Hematopoietic multipotent progenitor cell treated with erythropoietin and hydrocortisone succinate and interleukin-3 and kit ligand, for 4 days (in vitro differentiated cells): ENCODE measurements at regions not wholly inside any gene's neighbourhood (a gene's known extent, or its start where the extent isn't known, plus 50 kb on each side); places are given as distances from the start of the nearest gene placed in this dataset.
"Not testable (repeated sequence)": the region's sequence is repeated elsewhere in the genome, so short reads cannot be mapped to it uniquely, and the experiment has no call there.

Source experiments
- DNase-seq: peaks from one replicate; pipeline ENCODE4 v3.0.0-alpha.2; 2015

DNA sequence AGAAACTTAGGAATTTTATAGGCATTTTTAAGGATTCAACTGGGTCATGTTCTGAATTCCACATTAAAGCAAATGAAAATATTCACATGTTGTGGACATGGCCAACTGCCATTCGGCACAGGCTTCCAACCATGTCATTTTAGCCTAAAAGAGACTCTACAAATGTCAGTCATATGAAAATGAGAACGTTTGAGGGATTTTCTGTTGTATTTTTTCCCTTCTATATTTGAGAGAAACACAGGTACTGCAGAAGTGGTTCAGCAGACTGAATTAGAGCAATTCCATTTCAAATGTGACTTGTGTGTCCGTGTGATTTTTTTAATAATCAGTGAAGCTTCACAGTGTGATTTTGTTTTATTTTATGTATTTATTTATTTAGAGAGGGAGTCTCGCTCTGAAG lies 124.3 kb downstream of the TP53TG3F start:
- not testable (repeated sequence) for DNase-seq

DNA sequence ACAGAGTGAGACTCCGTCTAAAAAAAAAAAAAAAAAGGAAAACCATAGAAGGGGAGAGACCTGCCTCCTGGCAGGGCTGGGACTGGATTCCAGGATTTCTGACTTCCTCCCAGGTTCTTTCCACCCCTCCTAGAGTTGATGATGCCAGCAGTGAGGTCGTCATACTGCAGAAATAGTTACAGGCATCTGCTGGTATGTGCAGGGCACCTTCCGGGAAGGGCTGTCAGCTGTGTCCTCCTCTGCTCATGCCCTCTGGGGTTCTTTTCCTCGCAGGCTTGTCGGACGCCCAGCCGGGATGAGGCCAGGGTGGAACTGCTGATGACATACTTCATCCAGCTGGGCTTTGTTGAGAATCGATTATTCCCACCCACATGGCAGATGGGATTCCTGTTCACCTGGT lies 129.2 kb downstream of the TP53TG3F start:
- not testable (repeated sequence) for DNase-seq

DNA sequence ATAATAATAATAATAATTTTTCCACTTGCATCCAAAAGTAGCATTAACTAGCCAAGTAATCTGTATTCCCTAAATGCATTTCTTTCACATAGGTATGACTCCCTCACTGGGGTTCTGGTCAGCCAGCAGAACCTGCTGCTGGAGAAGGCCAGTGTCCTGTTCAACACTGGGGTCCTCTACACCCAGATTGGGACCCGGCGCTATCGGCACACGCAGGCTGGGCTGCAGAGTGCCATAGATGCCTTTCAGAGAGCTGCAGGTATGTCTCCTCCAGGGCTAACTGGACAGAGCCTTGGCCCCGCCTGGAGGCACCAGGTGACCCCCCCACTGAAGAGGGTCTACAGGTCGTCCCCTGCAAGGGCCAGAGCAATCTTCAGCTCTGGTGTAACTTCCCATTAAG lies 133.9 kb downstream of the TP53TG3F start:
- not testable (repeated sequence) for DNase-seq

DNA sequence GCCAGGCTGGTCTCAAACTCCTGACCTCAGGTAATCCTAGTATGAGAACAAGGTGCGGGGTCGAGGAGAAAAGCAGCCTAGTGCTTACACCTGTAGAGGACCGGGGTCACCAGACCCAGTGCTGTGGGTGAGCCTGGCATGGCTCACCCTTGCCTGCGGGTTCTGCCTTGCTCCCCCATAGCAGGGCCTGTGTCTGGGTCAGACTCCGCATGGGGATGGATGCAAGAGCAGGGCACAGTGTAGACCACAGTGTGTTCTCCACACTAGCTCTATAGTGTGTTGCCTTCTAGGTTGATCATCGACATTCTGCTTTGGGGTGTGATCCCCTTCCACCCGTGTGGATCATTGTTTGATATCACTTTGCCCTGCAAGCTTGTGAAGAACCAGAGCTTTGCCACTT lies 135.7 kb downstream of the TP53TG3F start:
- DNase-seq, result not testable (repeated sequence)

DNA sequence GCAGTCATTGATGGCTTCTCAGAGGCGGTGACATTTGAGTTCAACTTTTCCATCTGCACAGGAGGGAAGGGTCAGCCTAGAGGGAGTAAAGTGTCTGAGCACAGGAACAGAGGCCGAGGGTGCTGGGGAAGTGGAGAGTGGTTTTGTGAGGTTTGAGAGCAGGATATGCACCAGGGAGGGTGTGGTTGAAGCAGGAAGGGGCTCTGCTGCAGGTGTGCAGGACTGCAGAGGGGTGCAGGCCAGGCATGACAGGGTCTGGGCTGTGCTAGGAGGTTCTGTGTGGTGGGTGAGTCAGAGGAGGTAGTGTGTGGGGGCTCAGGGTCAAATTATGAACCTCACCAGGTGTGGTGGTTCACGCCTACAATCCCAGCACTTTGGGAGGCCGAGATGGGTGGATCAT lies 141.6 kb downstream of the TP53TG3F start:
- DNase-seq, result not testable (repeated sequence)

DNA sequence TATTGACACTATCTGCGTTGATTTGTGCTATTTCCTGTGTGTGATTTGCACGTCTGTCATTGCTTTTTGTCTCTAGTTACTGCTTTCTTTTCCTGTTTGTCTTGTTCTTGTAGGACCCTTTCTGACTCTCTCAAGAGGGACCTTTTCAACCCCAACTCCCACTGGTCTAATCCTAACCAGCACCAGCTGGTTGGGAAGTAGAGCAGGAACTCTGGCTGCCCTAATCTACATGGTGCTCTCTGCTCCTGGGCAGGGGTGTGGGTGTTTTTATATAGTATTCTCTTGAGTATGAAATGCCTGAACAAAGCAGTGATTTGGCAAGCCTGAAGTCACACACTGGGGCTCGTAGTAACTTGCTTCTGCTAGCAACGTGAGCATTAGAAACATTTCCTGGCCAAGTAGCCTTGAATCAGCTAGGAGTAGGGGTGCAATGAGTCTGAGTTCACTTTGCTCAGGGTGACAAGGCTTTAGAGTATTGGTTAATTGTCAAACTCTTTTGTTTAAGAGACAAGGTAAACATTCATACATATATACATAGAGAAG lies 164.2 kb downstream of the TP53TG3F start:
- not testable (repeated sequence) for DNase-seq

DNA sequence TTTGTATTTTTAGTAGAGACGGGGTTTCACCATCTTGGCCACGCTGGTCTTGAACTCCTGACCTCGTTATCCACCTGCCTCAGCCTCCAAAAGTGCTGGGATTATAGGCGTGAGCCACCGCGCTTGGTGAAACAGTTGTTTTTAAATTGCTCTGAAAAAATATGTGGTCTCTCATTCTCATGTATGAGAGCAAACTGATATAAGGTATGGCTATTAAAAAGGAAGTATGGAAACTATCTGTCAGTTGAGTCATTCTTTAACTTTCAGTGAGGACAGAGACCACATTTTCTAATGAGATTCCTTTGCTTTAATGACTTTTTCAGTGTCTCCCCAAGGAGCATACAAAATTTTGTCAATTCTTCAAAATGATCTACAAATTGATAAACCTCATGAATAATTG lies 169.5 kb downstream of the TP53TG3F start:
- not testable (repeated sequence) for DNase-seq

DNA sequence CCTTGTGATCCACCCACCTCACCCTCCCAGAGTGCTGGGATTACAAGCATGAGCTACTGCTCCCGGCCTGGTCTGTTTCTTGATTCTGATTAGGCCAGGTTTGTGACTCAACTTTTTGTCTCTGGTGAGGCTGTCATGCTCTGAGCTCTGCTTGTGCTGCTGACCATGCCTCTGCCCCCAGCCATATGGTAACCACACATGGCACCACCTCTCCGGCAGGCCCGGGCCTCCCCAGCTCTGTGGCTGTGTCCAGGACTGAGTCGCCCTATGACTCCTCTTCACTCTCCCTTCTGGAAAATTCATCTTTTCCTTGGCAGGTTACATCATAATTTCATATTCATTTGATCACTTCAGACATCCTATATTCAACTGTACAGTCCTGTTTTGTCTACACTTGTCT lies 172.3 kb downstream of the TP53TG3F start:
- not testable (repeated sequence) for DNase-seq

DNA sequence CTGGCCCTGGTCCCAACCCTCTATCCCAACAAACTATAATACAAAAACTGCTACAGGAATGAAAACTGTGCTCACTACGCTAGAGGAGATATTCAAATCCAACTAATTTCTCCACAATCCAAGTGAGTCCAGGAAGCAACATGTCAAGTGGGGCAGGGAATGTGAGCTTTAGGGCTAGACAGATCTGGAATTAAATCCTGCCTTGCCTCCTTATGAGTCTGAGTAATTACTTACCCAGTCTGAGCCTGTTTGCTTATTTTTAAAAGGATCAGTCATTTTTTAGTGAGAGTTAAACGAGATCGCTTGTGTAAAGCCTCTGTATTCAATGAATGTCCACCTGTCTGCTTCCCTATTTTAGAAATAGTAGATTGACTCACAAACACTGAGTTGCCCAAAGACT lies 174.6 kb downstream of the TP53TG3F start:
- DNase-seq, result not testable (repeated sequence)

DNA sequence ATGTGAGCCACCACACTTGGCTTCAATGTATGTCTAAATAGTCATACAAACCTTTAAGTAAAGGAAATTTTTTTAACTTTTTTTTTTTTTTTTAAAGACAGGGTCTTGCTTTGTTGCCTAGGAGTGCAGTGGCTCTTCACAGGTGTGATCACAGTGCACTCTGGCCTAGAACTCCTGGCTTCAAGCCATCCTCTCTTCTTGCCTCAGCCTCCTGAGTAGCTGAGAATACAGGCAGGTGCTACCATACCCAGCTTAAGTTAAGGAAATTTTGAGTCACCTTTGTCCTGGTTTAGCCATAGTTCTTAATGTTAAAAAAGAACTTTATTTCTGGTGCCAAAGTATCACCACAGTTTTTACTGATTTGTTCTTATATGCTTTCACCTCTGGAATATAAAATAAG lies 177.3 kb downstream of the TP53TG3F start:
- DNase-seq, result not testable (repeated sequence)

DNA sequence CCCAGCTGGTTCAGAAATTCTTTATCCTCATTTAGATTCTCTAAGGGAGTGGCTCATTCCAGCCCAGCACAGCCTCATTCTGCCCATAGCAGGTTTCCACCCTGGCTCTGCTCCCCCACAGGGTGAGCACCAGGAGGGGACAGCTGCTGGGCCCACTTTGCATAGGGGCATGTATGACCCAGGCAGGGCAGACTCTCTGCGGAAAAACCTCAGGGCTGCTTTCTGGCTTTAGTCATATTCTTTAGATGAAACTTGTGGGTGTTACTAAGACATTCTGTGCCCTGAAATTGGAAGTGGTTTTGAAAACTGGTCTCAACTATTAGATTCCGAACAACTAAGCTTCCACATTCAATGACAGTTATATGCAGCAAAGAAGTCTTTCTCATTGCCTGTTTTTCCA lies 183.9 kb downstream of the TP53TG3F start:
- not testable (repeated sequence) for DNase-seq

DNA sequence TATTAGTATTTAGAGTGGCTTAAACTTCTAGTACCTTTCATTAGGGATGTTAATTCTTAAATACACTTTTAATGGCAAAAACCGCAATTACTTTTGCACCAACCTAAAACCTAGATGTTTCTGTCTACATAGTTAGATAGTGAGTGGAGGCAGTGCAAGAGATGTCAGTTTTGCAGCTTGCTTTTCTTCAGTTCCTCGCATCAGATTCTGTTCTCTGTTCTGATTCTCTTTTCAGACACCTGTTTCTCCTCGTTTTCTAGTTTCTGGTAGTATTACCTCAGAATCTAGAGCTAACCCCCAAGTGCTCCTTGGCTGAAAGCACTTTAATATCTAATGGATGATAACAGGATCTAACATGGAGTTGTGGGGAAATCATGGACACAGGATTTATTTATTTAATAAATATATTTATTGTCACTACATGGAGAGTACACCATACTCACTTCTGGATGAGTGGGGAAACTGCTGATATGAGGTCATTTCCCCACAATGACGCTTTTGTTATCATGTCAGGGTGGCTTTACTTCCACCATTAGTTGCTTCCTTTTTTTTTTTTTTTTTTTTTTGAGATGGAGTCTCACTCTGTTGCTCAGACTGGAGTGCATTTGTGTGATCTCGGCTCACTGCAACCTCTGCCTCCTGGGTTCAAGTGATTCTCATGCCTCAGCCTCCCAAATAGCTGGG lies 184.4 kb downstream of the TP53TG3F start:
- not testable (repeated sequence) for DNase-seq

DNA sequence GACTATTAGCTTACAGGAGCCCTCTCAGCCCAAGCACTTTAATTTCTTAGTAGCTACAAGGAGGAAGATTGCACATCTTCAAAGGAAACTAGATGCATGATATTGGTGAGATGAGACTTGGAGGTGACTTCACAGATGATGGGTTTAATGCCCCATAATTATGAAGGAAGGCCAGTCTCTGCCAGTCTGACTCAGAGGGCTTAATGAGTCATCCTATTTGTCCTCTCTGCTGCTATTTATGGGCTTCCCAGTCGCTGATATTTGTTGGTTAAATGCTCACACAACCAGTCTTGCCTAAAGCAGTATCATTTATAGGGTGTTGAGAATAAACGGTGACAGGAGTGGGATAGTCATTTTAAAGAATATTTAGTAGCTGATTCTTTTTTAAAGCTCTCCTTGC lies 187.0 kb downstream of the TP53TG3F start:
- peak; percentile 0 for DNase-seq

DNA sequence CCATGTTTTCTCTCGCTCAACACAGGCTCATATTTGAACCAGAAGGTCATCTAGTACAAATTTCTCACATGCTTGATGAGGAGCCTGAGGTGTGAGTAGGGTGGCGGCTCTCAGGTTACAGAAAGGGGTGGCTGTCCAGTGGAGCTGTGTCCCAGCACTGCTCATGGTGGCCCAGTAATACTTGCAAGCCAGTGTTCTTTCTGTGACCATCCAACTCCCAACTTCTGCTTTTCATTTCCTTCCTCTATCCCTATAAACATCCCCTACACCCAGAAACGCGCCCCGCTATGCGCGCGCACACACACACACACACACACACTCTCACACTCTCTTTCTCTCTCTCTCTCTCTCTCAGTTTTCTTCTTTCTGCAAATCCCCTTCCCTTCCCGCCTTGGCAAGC lies 196.3 kb downstream of the TP53TG3F start:
- DNase-seq, result not testable (repeated sequence)

DNA sequence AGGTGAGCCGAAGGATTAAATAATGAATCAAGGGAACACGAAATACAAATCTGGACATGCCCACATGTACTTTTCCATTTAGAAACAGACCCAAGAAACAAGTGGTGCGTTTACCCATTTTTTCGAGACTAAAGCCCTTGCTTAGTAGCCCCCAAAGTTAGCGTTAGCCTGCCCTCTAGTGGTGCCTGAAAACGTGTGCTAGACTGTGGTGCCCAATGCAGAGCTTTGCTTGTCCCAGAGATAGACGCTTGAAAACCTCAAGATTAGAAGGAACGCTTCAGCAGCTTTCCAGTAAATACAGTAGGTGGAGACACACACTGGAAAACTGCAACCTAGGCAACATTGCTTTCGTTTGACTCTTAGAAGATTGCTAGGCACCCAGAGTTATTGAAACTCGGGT lies 197.0 kb downstream of the TP53TG3F start:
- DNase-seq, result not testable (repeated sequence)

DNA sequence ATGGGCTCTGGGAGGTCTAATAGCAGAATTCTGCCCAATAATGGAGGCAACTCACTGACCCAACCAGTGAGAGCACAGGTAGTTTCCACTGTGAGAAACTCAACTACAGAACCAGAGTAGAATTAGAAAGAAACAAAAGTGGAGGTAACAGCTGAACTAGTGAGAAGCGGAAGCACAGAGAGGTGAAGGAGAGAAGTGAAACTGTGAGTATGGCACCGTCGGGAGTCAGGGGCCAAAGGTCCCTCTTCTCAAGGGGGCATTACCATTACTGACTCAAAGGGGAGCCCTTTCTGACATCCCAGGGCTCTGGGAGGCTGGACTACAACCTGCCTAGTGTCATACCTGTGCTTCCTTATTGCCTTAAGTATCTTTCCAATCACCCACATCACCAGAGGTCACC lies 198.3 kb downstream of the TP53TG3F start:
- not testable (repeated sequence) for DNase-seq

DNA sequence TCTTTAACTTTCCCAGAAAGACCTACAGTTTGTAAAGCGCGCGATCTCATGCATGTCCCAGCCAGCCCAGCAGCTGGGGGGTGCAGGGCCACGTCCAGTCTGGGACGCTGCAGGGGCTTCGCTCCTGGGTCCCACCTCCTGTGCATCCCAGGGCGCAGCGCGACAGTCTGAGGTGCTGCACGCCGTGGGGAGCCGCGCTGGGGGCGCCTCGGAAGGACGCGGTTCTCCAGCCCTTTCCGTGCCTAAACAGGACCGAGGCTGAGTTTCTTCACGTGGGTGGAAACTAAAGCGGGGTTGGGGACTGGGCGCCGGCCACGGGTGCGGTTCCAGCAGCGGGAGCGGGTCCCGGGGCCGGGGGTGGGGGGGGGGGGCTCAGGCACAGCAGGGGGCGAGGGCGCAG lies 221.4 kb downstream of the TP53TG3F start:
- DNase-seq, result not testable (repeated sequence)

DNA sequence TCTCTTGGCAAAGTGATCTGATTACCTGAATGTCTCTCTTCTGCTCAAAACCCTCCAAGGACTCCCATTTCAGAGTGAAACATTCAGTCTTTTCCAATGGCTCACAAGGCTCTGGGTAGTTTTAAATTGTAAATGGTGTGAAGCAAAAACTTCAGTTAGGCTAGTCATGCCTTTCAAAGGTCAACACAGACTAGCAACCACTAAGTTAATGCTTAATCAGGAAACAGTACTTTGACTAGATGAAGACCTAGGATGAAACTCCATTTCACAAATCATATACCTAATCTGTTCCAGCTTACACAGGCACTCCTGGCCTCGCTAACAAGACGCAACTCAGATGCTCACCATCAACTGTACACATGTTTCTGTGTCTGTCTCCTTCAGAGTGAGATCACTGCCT lies 240.9 kb downstream of the TP53TG3F start:
- not testable (repeated sequence) for DNase-seq

DNA sequence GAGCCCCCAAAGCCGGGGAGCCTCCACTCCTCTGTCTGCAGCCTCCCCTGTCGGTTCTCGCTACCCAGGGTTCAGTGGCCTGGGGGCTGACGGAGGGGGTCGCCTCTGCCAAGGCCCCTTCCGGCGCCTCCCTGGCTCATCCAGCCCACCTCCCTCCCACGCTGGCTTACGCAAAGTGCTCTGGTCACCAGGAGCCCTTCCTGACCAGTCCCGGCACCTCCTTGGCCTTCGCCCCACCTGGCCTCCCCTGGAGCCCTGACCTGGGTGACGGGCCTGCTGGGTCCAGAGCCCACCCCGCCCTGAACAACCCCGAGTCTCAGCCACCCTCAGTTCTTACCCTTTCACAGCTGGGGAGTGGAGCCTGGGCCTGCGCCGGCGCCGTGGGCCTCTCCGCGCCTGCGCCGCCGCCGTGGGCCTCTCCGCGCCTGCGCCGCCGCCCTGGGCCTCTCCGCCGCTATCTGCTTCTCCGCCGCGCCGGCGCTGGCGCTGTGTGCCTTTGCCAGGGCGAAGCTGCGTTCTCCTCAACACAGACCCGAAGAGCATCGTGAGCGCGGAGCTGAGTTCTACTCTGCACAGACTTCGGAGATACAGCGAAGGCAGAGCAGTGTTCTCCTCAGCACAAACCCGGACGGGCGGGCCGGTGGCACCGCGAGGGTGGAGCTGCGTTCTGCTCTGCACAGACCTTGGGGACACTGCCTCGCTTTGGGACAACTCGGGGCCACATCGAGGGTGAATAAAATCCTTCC lies 247.6 kb downstream of the TP53TG3F start:
- not testable (repeated sequence) for DNase-seq

DNA sequence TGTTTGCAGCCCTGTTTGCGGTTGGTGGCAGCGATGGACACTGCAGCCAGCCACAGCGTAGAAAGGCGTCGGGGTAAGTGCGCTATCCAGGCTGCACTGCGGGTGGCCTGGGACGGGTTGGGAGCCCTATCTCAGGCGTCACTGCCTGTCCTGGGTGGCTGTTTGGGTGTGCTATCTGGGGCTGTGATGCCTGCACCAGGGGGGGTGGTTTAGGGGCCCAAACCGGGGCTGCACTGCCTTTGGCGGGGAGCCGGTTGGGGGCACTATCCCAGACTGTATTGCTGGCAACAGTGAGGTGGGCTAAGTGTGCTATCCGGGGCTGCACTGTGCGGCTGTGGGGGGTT lies 248.2 kb downstream of the TP53TG3F start:
- DNase-seq, result not testable (repeated sequence)

DNA sequence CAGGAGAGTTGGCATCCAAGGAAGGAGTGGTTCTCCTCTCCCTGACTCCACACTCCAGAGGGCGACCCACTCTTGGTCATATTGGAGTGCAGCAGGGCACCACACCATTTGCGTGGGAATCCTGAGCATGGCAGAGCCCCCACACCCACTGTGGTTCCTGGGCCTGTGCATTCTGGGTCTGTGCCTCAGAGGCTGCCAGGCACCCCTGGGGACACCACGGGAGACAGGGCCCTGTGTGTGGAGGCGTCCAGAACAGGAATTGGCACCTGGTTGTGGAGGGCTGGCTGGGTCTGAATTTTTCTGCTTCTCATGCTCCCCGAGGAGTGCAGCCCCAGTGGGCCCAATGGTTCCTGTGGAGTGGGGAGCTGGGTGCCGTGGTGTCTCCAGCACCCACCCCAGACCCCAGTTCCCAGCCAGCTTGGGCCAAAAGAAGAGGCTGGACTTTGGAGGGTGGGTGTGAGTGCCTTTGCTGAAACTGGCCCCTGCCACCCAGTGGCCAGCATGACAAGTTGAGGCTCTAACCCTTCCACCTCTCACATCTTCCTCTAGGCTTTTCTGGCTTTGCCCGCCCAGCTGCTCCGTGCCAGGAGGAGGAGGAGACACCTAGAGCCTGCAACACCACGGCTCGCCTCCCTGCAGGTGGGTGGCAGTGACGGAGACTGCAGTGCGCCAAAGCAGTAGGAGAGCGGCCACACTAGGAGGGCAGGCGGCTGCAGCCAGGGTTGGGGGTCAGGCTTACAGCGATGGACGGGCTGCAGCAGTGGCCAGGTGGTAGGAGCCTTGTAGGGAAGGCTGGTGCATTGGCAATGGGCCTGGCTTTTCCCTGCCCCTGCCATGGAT lies 250.7 kb downstream of the TP53TG3F start:
- DNase-seq, result not testable (repeated sequence)

DNA sequence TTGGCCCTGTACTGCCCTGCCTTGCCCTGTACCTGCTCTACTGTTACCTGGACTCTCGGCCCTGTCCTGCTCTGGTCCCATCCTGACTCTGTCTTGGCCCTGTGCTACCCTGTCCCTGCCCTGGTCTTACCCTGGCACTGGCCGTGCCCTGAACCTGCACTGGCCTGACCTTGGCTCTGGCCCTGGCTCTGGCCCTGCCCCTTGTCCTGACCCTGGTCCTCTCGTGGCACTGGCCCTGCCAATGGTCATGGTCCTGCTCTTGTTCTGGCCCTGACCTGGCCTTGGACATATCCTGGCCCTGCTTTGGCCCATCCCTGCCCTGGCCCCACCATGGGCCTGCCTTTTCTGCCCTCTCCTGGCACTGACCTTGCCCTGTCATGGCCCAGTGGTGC lies 251.3 kb downstream of the TP53TG3F start:
- DNase-seq, result not testable (repeated sequence)

DNA sequence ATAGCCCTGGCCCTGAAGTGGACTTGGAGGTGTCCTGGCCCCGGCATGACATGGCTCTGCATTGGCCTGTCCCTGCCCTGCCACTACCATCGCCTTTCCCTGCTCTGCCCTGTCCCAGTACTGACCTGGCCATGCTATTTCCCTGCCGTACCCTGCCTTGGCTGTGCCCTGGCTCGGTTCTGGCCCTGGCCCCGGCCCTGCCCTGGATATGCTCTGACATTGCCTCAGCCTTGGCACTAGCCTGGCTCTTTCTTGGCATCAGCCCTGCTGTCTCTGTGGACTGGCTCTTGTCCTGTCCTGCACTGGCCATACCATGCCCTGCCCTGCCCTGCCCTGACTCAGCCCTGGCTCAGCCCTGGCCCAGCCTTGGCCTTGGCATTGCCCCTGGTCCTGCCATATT lies 252.2 kb downstream of the TP53TG3F start:
- DNase-seq, result not testable (repeated sequence)
